ENCODE measurements at regions not wholly inside any gene's neighbourhood (a gene's known extent, or its start where the extent isn't known, plus 50 kb on each side); places are given as distances from the start of the nearest gene placed in this dataset.

DNA sequence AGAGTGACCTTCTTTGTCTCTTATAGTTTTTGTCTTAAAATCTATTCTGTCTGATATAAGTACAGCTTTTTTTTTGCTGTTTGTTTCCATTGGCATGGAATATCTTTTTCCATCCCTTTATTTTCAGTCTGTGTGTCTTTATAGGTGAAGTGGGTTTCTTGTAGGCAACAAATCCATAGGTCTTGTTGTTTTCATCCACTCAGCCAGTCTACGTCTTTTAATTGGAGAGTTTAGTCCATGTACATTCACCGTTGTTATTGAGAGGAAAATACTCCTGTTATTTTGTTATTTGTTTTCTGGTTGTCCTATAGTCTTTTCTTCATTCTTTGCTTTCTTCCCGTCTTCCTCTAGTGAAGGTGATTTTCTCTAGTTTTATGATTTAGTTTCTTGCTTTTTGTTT, 115.9 kb downstream of the IFI44 start:
- no peak overlapping the region for H3K4me3 ChIP-seq
- WGBS, 2 donors = 78 to 80% methylated on average over 3 of the region's 3 CpGs
- no peaks in the 10 kb centered on the region for H3K27me3 ChIP-seq
- no peaks in the 10 kb centered on the region for H3K4me1 ChIP-seq
- DNase-seq (no peak), ATAC-seq (no peak)
- no peaks in the 10 kb centered on the region for H3K9me3 ChIP-seq
- TF ChIP-seq POLR2A (IDR thresholded peaks at IDR 0.05) = no peak
- TF ChIP-seq, protein P1, sequence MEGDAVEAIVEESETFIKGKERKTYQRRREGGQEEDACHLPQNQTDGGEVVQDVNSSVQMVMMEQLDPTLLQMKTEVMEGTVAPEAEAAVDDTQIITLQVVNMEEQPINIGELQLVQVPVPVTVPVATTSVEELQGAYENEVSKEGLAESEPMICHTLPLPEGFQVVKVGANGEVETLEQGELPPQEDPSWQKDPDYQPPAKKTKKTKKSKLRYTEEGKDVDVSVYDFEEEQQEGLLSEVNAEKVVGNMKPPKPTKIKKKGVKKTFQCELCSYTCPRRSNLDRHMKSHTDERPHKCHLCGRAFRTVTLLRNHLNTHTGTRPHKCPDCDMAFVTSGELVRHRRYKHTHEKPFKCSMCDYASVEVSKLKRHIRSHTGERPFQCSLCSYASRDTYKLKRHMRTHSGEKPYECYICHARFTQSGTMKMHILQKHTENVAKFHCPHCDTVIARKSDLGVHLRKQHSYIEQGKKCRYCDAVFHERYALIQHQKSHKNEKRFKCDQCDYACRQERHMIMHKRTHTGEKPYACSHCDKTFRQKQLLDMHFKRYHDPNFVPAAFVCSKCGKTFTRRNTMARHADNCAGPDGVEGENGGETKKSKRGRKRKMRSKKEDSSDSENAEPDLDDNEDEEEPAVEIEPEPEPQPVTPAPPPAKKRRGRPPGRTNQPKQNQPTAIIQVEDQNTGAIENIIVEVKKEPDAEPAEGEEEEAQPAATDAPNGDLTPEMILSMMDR (IDR thresholded peaks at IDR 0.05) = no peak
- H3K36me3 ChIP-seq (replicated peaks in 1 of 2; ENCODE audit: insufficient read depth in 1 of 2, low read depth in 2 of 2) = no peaks in the 10 kb centered on the region
- no peak overlapping the region for H3K27ac ChIP-seq
- intact Hi-C loops (cut with DNase I) = no loop called here

DNA sequence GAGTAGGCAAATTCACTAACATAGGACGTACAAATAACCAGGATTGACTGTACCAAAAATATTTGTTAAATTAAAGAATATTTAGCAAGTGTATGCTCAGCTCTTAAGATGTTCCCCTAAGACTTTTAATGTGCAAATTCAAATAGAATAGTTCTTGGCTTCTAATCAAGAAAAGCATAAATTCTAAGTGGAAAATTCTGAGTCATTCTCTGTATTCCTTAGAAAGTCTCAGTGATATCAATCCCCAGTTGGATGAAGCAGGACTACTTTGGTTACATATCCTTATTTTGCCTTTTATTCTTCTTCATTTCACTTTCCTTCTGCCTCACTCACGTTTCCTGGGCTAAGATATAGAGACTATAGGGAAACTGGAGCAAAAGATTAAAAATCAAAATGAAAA, 130.2 kb downstream of the IFI44 start:
- no peak for DNase-seq
- WGBS, 2 donors = 36 to 40% methylated on average over 2 of the region's 2 CpGs
- Histone ChIP-seq H3K36me3 (replicated peaks in 1 of 2; ENCODE audit: insufficient read depth in 1 of 2, low read depth in 2 of 2) (no peaks in the 10 kb centered on the region), H3K4me1 (no peaks in the 10 kb centered on the region), H3K9me3 (no peaks in the 10 kb centered on the region), H3K27ac (no peak overlapping the region), H3K27me3 (peaks cover 0 to 7% of the 10 kb centered on the region in 2 donors), H3K4me3 (no peak overlapping the region)
- intact Hi-C loops (cut with DNase I) = no loop called here
- TF ChIP-seq, protein P1 (IDR thresholded peaks at IDR 0.05) = no peak
- no peak for TF ChIP-seq POLR2A (IDR thresholded peaks at IDR 0.05)
- no peak for ATAC-seq

DNA sequence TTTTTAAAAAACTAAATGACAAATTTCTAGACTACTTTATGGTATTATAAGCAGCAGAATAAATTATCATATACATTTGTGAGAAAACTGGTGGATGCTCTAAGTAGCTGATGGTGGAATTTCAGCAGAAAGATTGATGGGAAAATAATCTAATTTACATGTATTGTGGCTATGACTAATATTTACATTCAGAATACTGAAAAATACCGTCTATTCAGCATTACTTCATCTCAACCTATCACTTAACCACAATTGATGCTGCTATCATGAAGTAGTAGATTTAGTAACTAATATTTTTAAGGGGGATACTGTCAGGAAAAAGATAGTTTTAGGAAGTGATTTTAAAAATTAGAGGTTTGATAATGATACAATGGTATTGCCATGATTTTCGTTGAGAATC, 137.9 kb downstream of the IFI44 start:
- Histone ChIP-seq H3K4me3 (no peak overlapping the region), H3K36me3 (replicated peaks in 1 of 2; ENCODE audit: insufficient read depth in 1 of 2, low read depth in 2 of 2) (no peaks in the 10 kb centered on the region), H3K27ac (no peak overlapping the region), H3K27me3 (no peaks in the 10 kb centered on the region), H3K9me3 (no peaks in the 10 kb centered on the region), H3K4me1 (no peaks in the 10 kb centered on the region)
- 23 to 28% methylated on average over 2 of the region's 2 CpGs for WGBS, 2 donors
- TF ChIP-seq, protein P1 (IDR thresholded peaks at IDR 0.05) = no peak
- no peak for TF ChIP-seq POLR2A (IDR thresholded peaks at IDR 0.05)
- DNase-seq (no peak), ATAC-seq (no peak)
- intact Hi-C loops (cut with DNase I) = no loop called here

DNA sequence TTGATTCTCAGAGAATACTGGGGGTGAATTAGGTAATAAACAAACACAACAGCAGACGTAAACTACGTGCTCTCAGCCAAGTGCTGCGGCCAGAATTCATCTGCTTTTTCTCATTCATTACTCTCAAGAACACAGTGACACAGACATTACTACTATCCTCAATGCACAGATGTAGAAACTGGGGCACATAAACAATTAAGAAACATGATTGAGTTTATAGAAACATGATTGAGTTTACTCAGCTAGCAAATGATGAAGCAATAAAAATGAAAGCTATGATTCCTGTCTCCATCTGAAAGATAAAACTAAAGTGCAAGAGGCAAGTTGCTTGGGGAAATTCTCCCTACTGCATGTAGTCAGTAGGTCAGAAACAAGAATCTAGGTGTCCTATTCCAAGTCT, 140.5 kb downstream of the IFI44 start:
- intact Hi-C loops (cut with DNase I) = no loop called here
- 56 to 67% methylated on average over 3 of the region's 3 CpGs for WGBS, 2 donors
- DNase-seq (no peak), ATAC-seq (no peak)
- H3K27me3 ChIP-seq = no peaks in the 10 kb centered on the region
- no peaks in the 10 kb centered on the region for H3K36me3 ChIP-seq (replicated peaks in 1 of 2; ENCODE audit: insufficient read depth in 1 of 2, low read depth in 2 of 2)
- TF ChIP-seq, protein P1 (IDR thresholded peaks at IDR 0.05) = no peak
- no peak for TF ChIP-seq POLR2A (IDR thresholded peaks at IDR 0.05)
- H3K4me1 ChIP-seq = no peaks in the 10 kb centered on the region
- no peak overlapping the region for H3K4me3 ChIP-seq
- no peaks in the 10 kb centered on the region for H3K9me3 ChIP-seq
- H3K27ac ChIP-seq = no peak overlapping the region

DNA sequence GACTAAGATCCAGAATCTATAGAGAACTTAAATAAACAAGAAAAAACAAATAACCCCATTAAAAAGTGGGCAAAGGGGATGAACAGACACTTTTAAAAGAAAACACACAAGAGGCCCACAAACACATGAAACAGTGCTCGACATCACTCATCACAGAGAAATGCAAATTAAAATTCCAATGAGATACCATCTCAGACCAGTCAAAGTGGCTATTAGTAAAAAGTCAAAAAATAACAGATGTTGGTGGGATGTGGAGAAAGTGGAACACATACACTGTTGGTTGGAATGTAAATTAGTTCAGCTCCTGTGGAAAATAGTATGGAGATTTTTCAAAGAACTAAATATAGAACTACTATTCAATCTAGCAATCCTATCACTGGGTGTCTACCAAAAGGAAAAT, 143.1 kb downstream of the IFI44 start:
- intact Hi-C loops (cut with DNase I) = no loop called here
- Histone ChIP-seq H3K4me3 (no peak overlapping the region), H3K36me3 (replicated peaks in 1 of 2; ENCODE audit: insufficient read depth in 1 of 2, low read depth in 2 of 2) (no peaks in the 10 kb centered on the region), H3K4me1 (no peaks in the 10 kb centered on the region), H3K9me3 (no peaks in the 10 kb centered on the region), H3K27me3 (no peaks in the 10 kb centered on the region), H3K27ac (no peak overlapping the region)
- WGBS, 2 donors = 53 to 73% methylated on average over 1 of the region's 1 CpG
- ATAC-seq (no peak), DNase-seq (no peak)
- TF ChIP-seq, protein P1 (IDR thresholded peaks at IDR 0.05) = no peak
- TF ChIP-seq POLR2A (IDR thresholded peaks at IDR 0.05) = no peak
